Heart left ventricle (tissue), 16 donors: ENCODE measurements at regions not wholly inside any gene's neighbourhood (a gene's known extent, or its start where the extent isn't known, plus 50 kb on each side); places are given as distances from the start of the nearest gene placed in this dataset.
"Not testable (repeated sequence)": the region's sequence is repeated elsewhere in the genome, so short reads cannot be mapped to it uniquely, and the experiment has no call there.

ENCODE experiments used
- ATAC-seq, 4 donors: fragments of 200-7000 bp; cut with Tn5 transposase; one replicate each; pipeline ENCODE4 v1.9.1; 2020 to 2022; ENCODE audit warnings: moderate library complexity in 4 of 4, mild to moderate bottlenecking in 3 of 4, moderate number of reproducible peaks in 1 of 4
- DNase-seq, 5 donors: peaks; one replicate each; pipeline ENCODE4 v3.0.0-alpha.2; 2020
- H3K27ac ChIP-seq, 12 donors: fragments of 200-600 bp; sonication (generic) in 4 of 12; one replicate each; pipeline versions ENCODE4 v1.5.0 to v1.8.0; 2016 to 2022; ENCODE audit warnings: mild to moderate bottlenecking in 2 of 12
- H3K27me3 ChIP-seq, 9 donors: fragments of 200-600 bp; sonication (generic) in 2 of 9; one replicate each; pipeline versions ENCODE4 v1.5.1 to v1.8.0; 2016 to 2022; ENCODE audit warnings: mild to moderate bottlenecking in 3 of 9
- H3K36me3 ChIP-seq, 9 donors: fragments of 200-600 bp; sonication (generic) in 2 of 9; one replicate each; pipeline versions ENCODE4 v1.5.0 to v1.8.0; 2018 to 2022; ENCODE audit warnings: mild to moderate bottlenecking in 2 of 9
- H3K4me1 ChIP-seq, 12 donors: fragments of 200-600 bp; sonication (generic) in 4 of 12; one replicate each; pipeline versions ENCODE4 v1.5.0 to v1.8.0; 2016 to 2022; ENCODE audit warnings: mild to moderate bottlenecking in 3 of 12
- H3K4me3 ChIP-seq, 12 donors: fragments of 200-600 bp; sonication (generic) in 4 of 12; one replicate each; pipeline versions ENCODE4 v1.5.0 to v1.8.0; 2017 to 2022; ENCODE audit warnings: mild to moderate bottlenecking in 9 of 12, moderate library complexity in 4 of 12
- H3K9me3 ChIP-seq, 12 donors: fragments of 200-600 bp; sonication (generic) in 4 of 12; one replicate each; pipeline versions ENCODE4 v1.5.0 to v1.8.0; 2016 to 2022; ENCODE audit warnings: mild to moderate bottlenecking in 1 of 12
- CTCF ChIP-seq, 12 donors: fragments of 200-600 bp; sonication (generic) in 4 of 12; IDR thresholded peaks; one replicate each; pipeline versions ENCODE4 v1.5.0 to v1.8.0; 2018 to 2022; ENCODE audit warnings: antibody characterized with exemption in 12 of 12, mild to moderate bottlenecking in 5 of 12
- POLR2A ChIP-seq, 2 donors: fragments of 450-650 bp; IDR thresholded peaks; one replicate each; pipeline ENCODE4 v1.6.1; 2017; ENCODE audit warnings: antibody characterized with exemption in 2 of 2, mild to moderate bottlenecking in 2 of 2, moderate library complexity in 2 of 2
- WGBS, 4 donors: extraction: QIAGEN DNeasy Blood & Tissue Kit in 2 of 4; methylation state at CpG; one replicate each; pipeline versions ENCODE4 v1.1.5 to v1.1.7; 2013 to 2018; 5-methylcytosine and 5-hydroxymethylcytosine counted together
- intact Hi-C, 10 donors: fragments of 100-400 bp; cut with DNase I; formaldehyde crosslinking; loops; one replicate each; pipeline versions ENCODE4 v1.11.1 to v1.14.2; 2022
- donor health status: ischemic (EF 13 %, LVEDD 7.1; RV severe dilation, severe dysfunction).
- donor health status: healthy with polysubstance abuse.
- donor health status: DM: no; HTN: yes; CAD: no.
- donor health status: DM: no; HTN: no; CAD: no.
- donor health status: ischemic (EF 25% LVEDD 6.9; RV normal size, moderate dysfunction).
- donor health status: ischemic (EF 25% LVEDD 5.7; RV mildly dilated, moderate dysfunction).
- donor health status: healthy.
- donor health status: DM: yes; HTN: yes; CAD: no.
- donor health status: ischemic (EF 35%, LVEDD 5.7; RV mildly dilated, moderate dysfunction).
- donor health status: nonischemic (EF 11% LVEDD 7.7; RV severe dilation, severe dysfunction).
- donor health status: DM: yes; HTN: yes; CAD: no.
- donor health status: PGD.
- donor health status: ischemic (EF 29% LVEDD 5.4; RV normal size, mild dysfunction).
- donor health status: nonischemic (EF 23%, LVEDD 6.1; RV moderate dilation, normal function).

GRCh38 chr18:10101729-10102128 is 187.9 kb downstream of the VAPA start:
- WGBS, 4 donors: 93 to 96% (median 94%) methylated on average over 3 to 5 of the region's 5 CpGs
- DNase-seq (no peak), ATAC-seq (peak in 1 of 4 donors; percentile 31)
- H3K4me1 ChIP-seq: peaks cover 0 to 20% (median 7%) of the 10 kb centered on the region in 12 donors
- H3K27ac ChIP-seq: no peak overlapping the region
- no peak for TF ChIP-seq POLR2A (IDR thresholded peaks at IDR 0.05)
- TF ChIP-seq CTCF (IDR thresholded peaks at IDR 0.05): no peak
- H3K27me3 ChIP-seq: no peaks in the 10 kb centered on the region
- H3K36me3 ChIP-seq: no peaks in the 10 kb centered on the region
- no peak overlapping the region for H3K4me3 ChIP-seq
- intact Hi-C loops: loop anchor here in 1 of 10 donors (10.0 kb wide), 1 partner anchor 413 kb away; no protein-coding TSS in a partner anchor
- H3K9me3 ChIP-seq: peaks cover 0 to 16% (median 0%) of the 10 kb centered on the region in 12 donors

- ATAC-seq, H3K27me3 ChIP-seq, H3K4me3 ChIP-seq, DNase-seq, H3K36me3 ChIP-seq, H3K27ac ChIP-seq: not testable (repeated sequence)
- H3K9me3 ChIP-seq: peaks cover 0 to 16% (median 0%) of the 10 kb centered on the region in 12 donors
- intact Hi-C loops: loop anchor here in 1 of 10 donors (10.0 kb wide), 1 partner anchor 410 kb away; no protein-coding TSS in a partner anchor
- peaks cover 0 to 20% (median 7%) of the 10 kb centered on the region in 12 donors for H3K4me1 ChIP-seq
- 0 to 92% (median 49%) methylated on average over 1 of the region's 1 CpG for whole genome bisulfite sequencing, 4 donors
Observed at GRCh38 chr18:10105118-10105517, 191.3 kb downstream of the VAPA start.

GRCh38 chr18:10111191-10111590 is 197.4 kb downstream of the VAPA start:
- Histone ChIP-seq H3K27me3 (no peaks in the 10 kb centered on the region), H3K9me3 (peaks cover 0 to 2% (median 0%) of the 10 kb centered on the region in 12 donors), H3K4me1 (peaks cover 0 to 9% (median 0%) of the 10 kb centered on the region in 12 donors), H3K36me3 (no peaks in the 10 kb centered on the region), H3K4me3 (no peak overlapping the region), H3K27ac (no peak overlapping the region)
- no peak for DNase-seq
- 91 to 97% (median 92%) methylated on average over 1 of the region's 1 CpG for WGBS, 4 donors
- ATAC-seq: no peak
- intact Hi-C loops: no loop called here
- no peak for TF ChIP-seq POLR2A (IDR thresholded peaks at IDR 0.05)
- TF ChIP-seq CTCF (IDR thresholded peaks at IDR 0.05): no peak

GRCh38 chr18:10111944-10112343 is 198.1 kb downstream of the VAPA start:
- TF ChIP-seq POLR2A (IDR thresholded peaks at IDR 0.05): no peak
- no peak for TF ChIP-seq CTCF (IDR thresholded peaks at IDR 0.05)
- H3K36me3 ChIP-seq: no peaks in the 10 kb centered on the region
- no peak overlapping the region for H3K27ac ChIP-seq
- H3K4me3 ChIP-seq: no peak overlapping the region
- no peak for ATAC-seq
- intact Hi-C loops: no loop called here
- no peaks in the 10 kb centered on the region for H3K27me3 ChIP-seq
- DNase-seq: no peak
- peaks cover 0 to 9% (median 0%) of the 10 kb centered on the region in 12 donors for H3K4me1 ChIP-seq
- no peaks in the 10 kb centered on the region for H3K9me3 ChIP-seq
- 92 to 94% (median 94%) methylated on average over 8 to 10 of the region's 10 CpGs for WGBS, 4 donors
